Activated naive CD8-positive, alpha-beta T cell treated with anti-CD3 and anti-CD28 coated beads, Interleukin-2, amount 50 U/mL, for 24 hours (primary cell): ENCODE measurements at regions not wholly inside any gene's neighbourhood (a gene's known extent, or its start where the extent isn't known, plus 50 kb on each side); places are given as distances from the start of the nearest gene placed in this dataset.

Source experiments
- ATAC-seq: fragments of 150-1000 bp; cut with Tn5 transposase; one replicate; pipeline ENCODE4 v1.10.0; 2021
- DNase-seq: peaks from one replicate; pipeline ENCODE4 v3.0.0; 2021
- H3K27ac Mint-ChIP-seq: one replicate; pipeline ENCODE4 v1.8.0; 2021; ENCODE audit warnings: mild to moderate bottlenecking, mixed read lengths
- H3K27me3 Mint-ChIP-seq: one replicate; pipeline ENCODE4 v1.8.0; 2021; ENCODE audit warnings: mixed read lengths
- H3K36me3 Mint-ChIP-seq: one replicate; pipeline ENCODE4 v1.8.0; 2021; ENCODE audit warnings: low read depth, mixed read lengths
- H3K4me1 Mint-ChIP-seq: one replicate; pipeline ENCODE4 v1.8.0; 2021; ENCODE audit warnings: mixed read lengths
- H3K4me3 Mint-ChIP-seq: one replicate; pipeline ENCODE4 v1.8.0; 2021; ENCODE audit warnings: mild to moderate bottlenecking, moderate library complexity, mixed read lengths
- H3K9me3 Mint-ChIP-seq: one replicate; pipeline ENCODE4 v1.8.0; 2021; ENCODE audit warnings: mixed read lengths

GRCh38 chr5:108660291-108660690 lies 87.4 kb upstream of the FER start:
- Mint-ChIP-seq H3K27me3 (peaks cover 2% of the 10 kb centered on the region), H3K36me3 (no peaks in the 10 kb centered on the region), H3K4me1 (no peaks in the 10 kb centered on the region), H3K4me3 (no peak overlapping the region), H3K9me3 (no peaks in the 10 kb centered on the region), H3K27ac (no peak overlapping the region)
- DNase-seq (no peak), ATAC-seq (no peak)

- no peaks in the 10 kb centered on the region for H3K36me3 Mint-ChIP-seq
- no peak overlapping the region for H3K4me3 Mint-ChIP-seq
- ATAC-seq, result no peak
- no peaks in the 10 kb centered on the region for H3K9me3 Mint-ChIP-seq
- H3K4me1 Mint-ChIP-seq, result no peaks in the 10 kb centered on the region
- no peak overlapping the region for H3K27ac Mint-ChIP-seq
- no peak for DNase-seq
- peaks cover 2% of the 10 kb centered on the region for H3K27me3 Mint-ChIP-seq
Measured at GRCh38 chr5:108659531-108659930, 88.2 kb upstream of the FER start.

GRCh38 chr5:108655750-108656450 lies 91.8 kb upstream of the FER start:
- H3K27ac Mint-ChIP-seq, result no peak overlapping the region
- peaks cover 5% of the 10 kb centered on the region for H3K27me3 Mint-ChIP-seq
- H3K36me3 Mint-ChIP-seq, result no peaks in the 10 kb centered on the region
- DNase-seq, result no peak
- no peaks in the 10 kb centered on the region for H3K9me3 Mint-ChIP-seq
- no peak for ATAC-seq
- no peak overlapping the region for H3K4me3 Mint-ChIP-seq
- H3K4me1 Mint-ChIP-seq, result no peaks in the 10 kb centered on the region

GRCh38 chr5:108654051-108654450 lies 93.6 kb upstream of the FER start:
- Mint-ChIP-seq H3K27ac (no peak overlapping the region), H3K36me3 (no peaks in the 10 kb centered on the region), H3K27me3 (peaks cover 7% of the 10 kb centered on the region), H3K4me3 (no peak overlapping the region), H3K9me3 (no peaks in the 10 kb centered on the region), H3K4me1 (no peaks in the 10 kb centered on the region)
- DNase-seq, result no peak
- no peak for ATAC-seq

- H3K4me1 Mint-ChIP-seq, result no peaks in the 10 kb centered on the region
- H3K27me3 Mint-ChIP-seq, result peaks cover 5% of the 10 kb centered on the region
- no peaks in the 10 kb centered on the region for H3K9me3 Mint-ChIP-seq
- H3K36me3 Mint-ChIP-seq, result no peaks in the 10 kb centered on the region
- ATAC-seq (no peak), DNase-seq (no peak)
- H3K4me3 Mint-ChIP-seq, result no peak overlapping the region
- no peak overlapping the region for H3K27ac Mint-ChIP-seq
Measured at GRCh38 chr5:108653201-108653600, 94.5 kb upstream of the FER start.

GRCh38 chr5:108650997-108651396 lies 96.7 kb upstream of the FER start:
- H3K36me3 Mint-ChIP-seq, result no peaks in the 10 kb centered on the region
- no peak for ATAC-seq
- DNase-seq, result no peak
- H3K27me3 Mint-ChIP-seq, result peaks cover 5% of the 10 kb centered on the region
- no peaks in the 10 kb centered on the region for H3K4me1 Mint-ChIP-seq
- peaks cover 5% of the 10 kb centered on the region for H3K9me3 Mint-ChIP-seq
- no peak overlapping the region for H3K27ac Mint-ChIP-seq
- no peak overlapping the region for H3K4me3 Mint-ChIP-seq

- no peak overlapping the region for H3K4me3 Mint-ChIP-seq
- ATAC-seq, result no peak
Measured at GRCh38 chr5:108649646-108650045, 98.1 kb upstream of the FER start.

GRCh38 chr5:108649106-108649505 lies 98.6 kb upstream of the FER start:
- no peak overlapping the region for H3K27ac Mint-ChIP-seq
- no peak overlapping the region for H3K4me3 Mint-ChIP-seq
- H3K4me1 Mint-ChIP-seq, result no peaks in the 10 kb centered on the region
- H3K9me3 Mint-ChIP-seq, result peaks cover 5% of the 10 kb centered on the region
- peaks cover 5% of the 10 kb centered on the region for H3K27me3 Mint-ChIP-seq
- H3K36me3 Mint-ChIP-seq, result no peaks in the 10 kb centered on the region
- no peak for DNase-seq
- no peak for ATAC-seq

More at GRCh38 chr5:108649646-108650045, 98.1 kb upstream of the FER start:
- Mint-ChIP-seq H3K36me3 (no peaks in the 10 kb centered on the region), H3K27me3 (peaks cover 5% of the 10 kb centered on the region), H3K27ac (no peak overlapping the region), H3K4me1 (no peaks in the 10 kb centered on the region), H3K9me3 (peaks cover 5% of the 10 kb centered on the region)
- DNase-seq, result no peak

- peak; percentile 92 for ATAC-seq
- no peaks in the 10 kb centered on the region for H3K36me3 Mint-ChIP-seq
- DNase-seq, result peak; percentile 55
- H3K27ac Mint-ChIP-seq, result no peak overlapping the region
- H3K4me3 Mint-ChIP-seq, result no peak overlapping the region
- peaks cover 5% of the 10 kb centered on the region for H3K9me3 Mint-ChIP-seq
- peaks cover 6% of the 10 kb centered on the region for H3K27me3 Mint-ChIP-seq
- peaks cover 2% of the 10 kb centered on the region for H3K4me1 Mint-ChIP-seq
Measured at GRCh38 chr5:108642170-108642906, 105.4 kb upstream of the FER start.

GRCh38 chr5:108641596-108641995 lies 106.1 kb upstream of the FER start:
- Mint-ChIP-seq H3K27me3 (peaks cover 7% of the 10 kb centered on the region), H3K4me3 (no peak overlapping the region), H3K9me3 (no peaks in the 10 kb centered on the region), H3K4me1 (peaks cover 2% of the 10 kb centered on the region), H3K36me3 (no peaks in the 10 kb centered on the region), H3K27ac (no peak overlapping the region)
- no peak for DNase-seq
- ATAC-seq, result no peak

- Mint-ChIP-seq H3K4me1 (peaks cover 6% of the 10 kb centered on the region), H3K4me3 (no peak overlapping the region), H3K9me3 (no peaks in the 10 kb centered on the region), H3K27ac (no peak overlapping the region), H3K27me3 (peaks cover 13% of the 10 kb centered on the region), H3K36me3 (no peaks in the 10 kb centered on the region)
- ATAC-seq, result no peak
- DNase-seq, result no peak
Measured at GRCh38 chr5:108639366-108639765, 108.3 kb upstream of the FER start.

- Mint-ChIP-seq H3K9me3 (no peaks in the 10 kb centered on the region), H3K4me3 (no peak overlapping the region), H3K27ac (no peak overlapping the region), H3K4me1 (peaks cover 6% of the 10 kb centered on the region), H3K36me3 (no peaks in the 10 kb centered on the region), H3K27me3 (peaks cover 13% of the 10 kb centered on the region)
- no peak for DNase-seq
- no peak for ATAC-seq
Measured at GRCh38 chr5:108638021-108638420, 109.7 kb upstream of the FER start.

- Mint-ChIP-seq H3K4me1 (peaks cover 5% of the 10 kb centered on the region), H3K36me3 (no peaks in the 10 kb centered on the region), H3K4me3 (no peak overlapping the region), H3K27me3 (peaks cover 11% of the 10 kb centered on the region), H3K9me3 (no peaks in the 10 kb centered on the region), H3K27ac (no peak overlapping the region)
- ATAC-seq, result no peak
- DNase-seq, result no peak
Measured at GRCh38 chr5:108637134-108637533, 110.6 kb upstream of the FER start.

GRCh38 chr5:108636135-108636853 lies 111.4 kb upstream of the FER start:
- Mint-ChIP-seq H3K27me3 (peaks cover 7% of the 10 kb centered on the region), H3K9me3 (no peaks in the 10 kb centered on the region), H3K27ac (no peak overlapping the region), H3K4me1 (peaks cover 4% of the 10 kb centered on the region), H3K4me3 (no peak overlapping the region), H3K36me3 (no peaks in the 10 kb centered on the region)
- ATAC-seq (no peak), DNase-seq (no peak)
